ENCODE measurements at regions not wholly inside any gene's neighbourhood (a gene's known extent, or its start where the extent isn't known, plus 50 kb on each side); places are given as distances from the start of the nearest gene placed in this dataset.

GRCh38 chr9:82331079-82331478, 342.5 kb downstream of the SPATA31D1 start:
- DNase-seq: no peak

GRCh38 chr9:82332018-82332773, 343.6 kb downstream of the SPATA31D1 start:
- DNase-seq: no peak

GRCh38 chr9:82332774-82333152, 344.2 kb downstream of the SPATA31D1 start:
- peak; percentile 20 for DNase-seq

DNA sequence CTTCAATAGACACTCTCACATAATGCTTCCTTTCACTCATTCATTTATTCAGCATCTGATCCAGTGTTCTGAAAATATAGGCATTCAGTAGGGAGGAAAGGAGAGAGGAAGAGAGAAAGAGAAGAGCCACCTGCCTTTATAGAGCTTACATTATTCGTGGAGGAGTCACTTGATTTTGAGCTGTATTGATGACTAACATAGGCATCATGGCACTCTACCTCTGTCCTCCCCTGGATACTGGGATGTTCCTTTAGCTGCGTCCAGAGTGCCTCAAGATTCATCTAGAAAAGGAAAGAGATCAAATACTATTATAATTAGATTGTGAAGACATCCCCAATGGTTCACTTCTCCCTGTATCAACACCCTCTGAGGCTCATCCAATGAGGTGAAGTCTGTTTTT, 345.1 kb downstream of the SPATA31D1 start:
- no peak for DNase-seq

DNA sequence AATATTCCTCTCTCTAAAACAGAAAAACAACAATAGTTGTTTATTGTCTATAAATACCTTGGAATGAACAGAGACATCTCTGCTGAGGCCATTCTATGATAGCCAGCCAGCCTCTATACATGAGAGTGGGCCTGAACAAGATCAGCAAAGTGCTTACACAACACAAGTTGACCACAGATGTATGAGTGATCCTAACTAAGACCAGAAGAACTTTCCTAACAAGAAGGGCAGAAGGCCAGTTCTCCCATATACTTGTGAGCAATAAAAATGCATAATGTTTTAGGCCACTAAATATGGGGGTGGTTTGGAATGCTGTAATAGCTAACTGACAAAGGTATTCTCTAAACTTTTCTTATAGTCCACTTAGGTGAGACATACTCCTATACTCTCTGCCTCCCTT, 345.7 kb downstream of the SPATA31D1 start:
- no peak for DNase-seq

DNA sequence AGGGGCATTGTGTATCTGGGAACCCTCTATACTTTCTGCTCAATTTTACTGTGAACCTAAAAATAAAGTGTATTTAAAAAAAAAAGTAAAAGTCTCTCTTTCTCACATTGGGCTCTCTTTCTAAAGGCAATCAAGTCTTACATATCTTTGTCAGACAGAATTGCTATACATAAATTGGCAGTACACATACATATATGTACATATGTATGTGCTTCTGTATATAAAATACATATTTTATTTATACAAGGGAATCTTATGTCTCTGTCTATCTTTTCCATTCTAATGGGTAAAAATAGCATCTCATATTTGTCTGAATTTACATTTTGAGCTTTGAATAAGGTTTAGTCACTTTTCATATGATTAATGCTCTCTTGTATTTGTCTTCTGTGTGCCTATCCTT, 348.8 kb downstream of the SPATA31D1 start:
- DNase-seq: no peak

DNA sequence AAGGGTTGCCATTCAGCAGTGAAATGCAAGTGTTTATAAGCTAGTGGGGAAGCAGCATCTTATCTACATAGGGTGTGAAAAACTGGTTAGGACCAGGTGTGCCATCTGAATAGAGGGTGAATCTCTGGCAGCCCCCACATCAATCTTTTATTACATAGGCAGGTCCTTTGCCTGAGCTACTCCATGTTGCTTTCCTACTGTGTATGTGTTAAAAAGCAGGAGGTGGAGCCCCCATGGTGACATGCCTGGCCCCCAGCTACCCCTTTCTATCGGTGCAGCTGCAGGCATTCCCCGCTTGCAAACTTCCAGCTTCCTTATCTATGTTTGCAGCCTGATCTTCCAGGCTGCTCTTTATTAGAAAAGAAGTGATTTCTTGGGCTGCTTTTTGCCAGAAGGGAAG, 353.5 kb downstream of the SPATA31D1 start:
- no peak for DNase-seq

- no peak for DNase-seq
Observed at GRCh38 chr9:82346040-82346439, 357.5 kb downstream of the SPATA31D1 start.

DNA sequence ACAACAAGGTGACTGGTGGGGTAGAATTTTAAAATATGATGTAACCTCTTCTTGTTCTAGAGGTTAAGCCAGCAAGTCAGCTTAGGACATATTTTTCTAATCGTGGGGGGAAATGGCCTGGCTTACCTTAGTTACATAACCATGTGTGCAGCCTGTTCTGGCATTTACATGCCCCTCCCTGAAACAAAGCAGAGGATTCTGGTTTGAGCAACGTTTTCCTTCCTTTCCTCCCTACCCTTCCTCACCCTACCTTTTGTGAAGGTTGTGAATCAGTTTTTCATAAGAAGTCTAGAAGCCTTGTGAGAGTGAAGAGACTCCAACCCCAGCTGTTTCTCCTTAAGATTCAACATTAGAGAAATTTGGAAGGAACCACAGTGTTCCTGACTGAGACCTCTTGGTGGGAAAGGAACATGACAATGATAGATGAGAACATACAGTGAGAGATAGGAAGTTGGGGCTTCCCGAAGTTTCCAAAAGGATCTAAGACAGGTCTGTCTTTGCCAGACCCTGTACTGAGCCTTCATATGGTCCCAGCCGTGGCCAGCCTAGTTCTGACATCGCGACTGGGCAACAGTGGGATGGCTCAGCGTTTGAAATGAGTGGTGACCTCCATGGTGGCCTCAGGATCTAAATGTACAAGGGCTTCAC, 365.2 kb downstream of the SPATA31D1 start:
- DNase-seq: no peak

- no peak for DNase-seq
Observed at GRCh38 chr9:82354279-82354659, 365.7 kb downstream of the SPATA31D1 start.

DNA sequence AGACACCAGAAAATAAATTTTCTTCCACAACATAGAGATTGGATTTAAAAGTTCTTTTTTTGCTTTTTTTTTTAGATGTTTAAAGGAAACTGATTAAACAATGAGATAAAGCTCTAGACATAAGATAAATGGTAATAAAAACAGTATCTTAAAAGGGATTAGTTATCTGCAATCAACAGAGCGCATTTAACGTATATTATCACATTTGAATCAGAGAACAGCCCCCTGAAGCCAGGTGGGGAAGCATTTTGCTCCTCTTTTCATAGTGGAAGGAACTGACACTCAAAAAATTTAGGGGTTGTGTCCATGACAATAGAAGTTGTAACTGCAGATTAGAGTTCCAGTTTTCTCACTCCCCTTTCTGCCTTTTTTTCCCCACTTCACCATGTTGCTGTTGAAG, 367.6 kb downstream of the SPATA31D1 start:
- no peak for DNase-seq

- DNase-seq: no peak
Observed at GRCh38 chr9:82356871-82357270, 368.3 kb downstream of the SPATA31D1 start.

GRCh38 chr9:82363198-82363597, 374.6 kb downstream of the SPATA31D1 start:
- DNase-seq: peak; percentile 24

DNA sequence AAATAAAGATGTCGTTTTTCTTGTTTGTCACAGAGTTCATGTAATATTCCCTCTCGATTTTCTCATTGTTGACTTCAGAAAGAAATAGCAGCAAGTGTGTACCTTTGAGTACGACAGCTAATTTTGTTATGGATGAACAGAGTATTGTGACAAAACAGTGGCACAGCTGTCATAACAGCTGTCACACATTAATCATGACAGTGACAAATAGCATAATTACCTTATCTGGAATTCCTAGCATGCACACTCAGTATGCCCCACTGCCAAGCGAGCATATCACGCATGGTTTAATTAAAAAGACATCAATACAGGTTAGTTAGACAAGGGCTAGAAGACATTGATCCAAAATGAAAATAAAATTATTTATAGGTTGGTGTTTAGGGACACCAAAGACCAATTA, 375.1 kb downstream of the SPATA31D1 start:
- peak; percentile 26 for DNase-seq

DNA sequence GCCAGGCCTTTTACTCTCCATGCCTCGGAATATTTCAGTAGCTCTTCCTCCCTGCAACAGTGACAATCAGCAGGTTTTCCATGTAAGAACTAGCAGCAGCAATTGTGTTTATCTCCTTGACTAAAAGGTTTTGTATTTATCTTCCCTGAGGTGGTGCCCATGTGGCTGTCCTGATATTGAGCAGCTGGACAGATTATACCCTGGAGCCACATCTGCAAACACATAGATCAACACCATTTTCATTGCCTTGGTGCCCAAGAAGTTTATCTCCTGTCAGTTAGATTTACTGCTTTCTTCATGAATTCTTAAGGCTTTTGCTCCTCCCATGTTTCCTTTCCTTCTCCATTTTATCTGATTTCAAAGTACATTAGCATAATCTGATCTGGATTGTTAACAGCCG, 378.4 kb downstream of the SPATA31D1 start:
- no peak for DNase-seq

GRCh38 chr9:82367929-82368328, 379.4 kb downstream of the SPATA31D1 start:
- DNase-seq: no peak

DNA sequence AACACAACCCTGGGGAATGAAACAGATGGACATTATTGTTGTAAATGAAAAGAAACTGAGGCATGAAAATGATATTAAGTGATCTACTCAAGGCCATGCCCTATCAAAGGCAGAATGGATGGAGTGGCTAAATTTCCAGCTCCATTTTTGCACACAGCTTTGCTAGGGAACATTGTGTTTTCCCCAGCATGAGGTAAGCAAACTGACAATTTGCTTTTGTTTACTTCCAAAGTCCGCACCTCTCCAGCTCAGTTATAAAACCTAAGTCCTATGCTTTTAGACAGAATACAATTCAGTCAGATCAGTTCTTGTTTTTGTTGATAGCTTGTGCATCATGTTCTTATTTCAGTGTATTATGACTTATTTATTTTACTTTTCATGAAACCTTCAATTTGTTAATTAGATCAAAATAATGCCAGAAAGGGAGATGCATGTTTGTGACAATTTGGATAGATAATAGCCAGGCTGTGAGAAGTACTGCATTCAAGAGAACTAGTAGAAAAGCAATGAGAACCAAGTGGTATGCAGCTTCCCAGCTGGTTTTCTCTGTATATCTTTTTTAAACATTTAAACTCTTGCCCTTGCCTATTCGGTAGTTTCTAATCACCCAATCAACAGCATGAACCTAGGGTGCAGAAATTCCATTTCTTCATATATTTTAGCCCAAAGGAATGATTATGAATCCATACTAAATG, 380.8 kb downstream of the SPATA31D1 start:
- no peak for DNase-seq

- DNase-seq: no peak
Observed at GRCh38 chr9:82375041-82375440, 386.5 kb downstream of the SPATA31D1 start.

GRCh38 chr9:82376677-82377232, 388.2 kb downstream of the SPATA31D1 start:
- no peak for DNase-seq

GRCh38 chr9:82382887-82383616, 394.5 kb downstream of the SPATA31D1 start:
- DNase-seq: no peak

GRCh38 chr9:82385633-82386032, 397.1 kb downstream of the SPATA31D1 start:
- DNase-seq: no peak

DNA sequence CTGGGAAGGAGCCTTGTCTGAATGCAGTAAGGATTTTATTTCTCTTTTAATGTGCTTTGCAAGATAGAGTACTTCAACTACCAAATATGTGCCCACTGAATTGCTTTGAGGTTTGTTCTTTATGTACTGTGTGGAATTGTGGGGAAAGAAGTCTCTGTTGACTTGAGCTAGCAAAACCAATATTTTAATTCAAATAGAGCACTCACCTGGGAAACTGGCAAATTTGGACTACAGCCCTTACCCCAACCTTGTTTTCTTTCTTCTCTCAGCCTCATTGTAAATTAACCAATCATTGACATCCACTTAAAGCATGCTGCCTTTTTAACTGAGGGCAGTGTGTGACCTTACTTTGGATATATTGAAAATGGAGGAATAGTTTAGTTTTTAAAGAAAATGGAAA, 409.0 kb downstream of the SPATA31D1 start:
- DNase-seq: no peak
